NCI-H1417 (cell line): ENCODE measurements at regions not wholly inside any gene's neighbourhood (a gene's known extent, or its start where the extent isn't known, plus 50 kb on each side); places are given as distances from the start of the nearest gene placed in this dataset.
"Not testable (repeated sequence)": the region's sequence is repeated elsewhere in the genome, so short reads cannot be mapped to it uniquely, and the experiment has no call there.

Source experiments
- DNase-seq, 3 experiments: peaks; one replicate each; lab custom pipeline; 2025; lab: John Stamatoyannopoulos, UW

GRCh38 chr6:8930009-8930408, 494.7 kb upstream of the SLC35B3 start:
- DNase-seq: no peak

- not testable (repeated sequence) for DNase-seq
These were observed 484.9 kb upstream of the SLC35B3 start for GRCh38 chr6:8920244-8920643.

GRCh38 chr6:8918196-8918595, 482.9 kb upstream of the SLC35B3 start:
- no peak for DNase-seq

- no peak for DNase-seq
These were observed 479.4 kb upstream of the SLC35B3 start for GRCh38 chr6:8914700-8915099.

GRCh38 chr6:8908638-8909037, 473.3 kb upstream of the SLC35B3 start:
- DNase-seq: no peak

GRCh38 chr6:8906699-8907098, 471.4 kb upstream of the SLC35B3 start:
- DNase-seq: no peak

GRCh38 chr6:8905757-8906156, 470.4 kb upstream of the SLC35B3 start:
- DNase-seq: no peak

- no peak for DNase-seq
These were observed 469.4 kb upstream of the SLC35B3 start for GRCh38 chr6:8904754-8905153.

GRCh38 chr6:8900056-8900455, 464.7 kb upstream of the SLC35B3 start:
- no peak for DNase-seq

GRCh38 chr6:8889514-8889913, 454.2 kb upstream of the SLC35B3 start:
- DNase-seq: no peak

GRCh38 chr6:8888468-8888867, 453.1 kb upstream of the SLC35B3 start:
- DNase-seq: no peak

GRCh38 chr6:8881663-8882062, 446.3 kb upstream of the SLC35B3 start:
- DNase-seq: no peak

- DNase-seq: no peak
These were observed 444.0 kb upstream of the SLC35B3 start for GRCh38 chr6:8879334-8879733.

- DNase-seq: no peak
These were observed 440.6 kb upstream of the SLC35B3 start for GRCh38 chr6:8875986-8876385.

- no peak for DNase-seq
These were observed 437.2 kb upstream of the SLC35B3 start for GRCh38 chr6:8872589-8872988.

GRCh38 chr6:8865451-8865850, 430.1 kb upstream of the SLC35B3 start:
- DNase-seq: no peak

- DNase-seq: no peak
These were observed 425.3 kb upstream of the SLC35B3 start for GRCh38 chr6:8860671-8861070.

- DNase-seq: no peak
These were observed 424.2 kb upstream of the SLC35B3 start for GRCh38 chr6:8859501-8859900.

- no peak for DNase-seq
These were observed 423.5 kb upstream of the SLC35B3 start for GRCh38 chr6:8858854-8859331.

- DNase-seq: no peak
These were observed 421.8 kb upstream of the SLC35B3 start for GRCh38 chr6:8857160-8857559.

- no peak for DNase-seq
These were observed 420.1 kb upstream of the SLC35B3 start for GRCh38 chr6:8855411-8855810.

- no peak for DNase-seq
These were observed 417.0 kb upstream of the SLC35B3 start for GRCh38 chr6:8852332-8852731.

GRCh38 chr6:8846680-8847079, 411.3 kb upstream of the SLC35B3 start:
- not testable (repeated sequence) for DNase-seq

- DNase-seq: no peak
These were observed 410.3 kb upstream of the SLC35B3 start for GRCh38 chr6:8845690-8846089.

GRCh38 chr6:8844968-8845367, 409.6 kb upstream of the SLC35B3 start:
- DNase-seq: no peak
